GM12878 (cell line): ENCODE measurements at regions not wholly inside any gene's neighbourhood (a gene's known extent, or its start where the extent isn't known, plus 50 kb on each side); places are given as distances from the start of the nearest gene placed in this dataset.

Experiments used
- ATAC-seq: fragments of 200-7000 bp; cut with Tn5 transposase; 3 replicates; pipeline ENCODE4 v1.9.1; 2020; ENCODE audit warnings: mild to moderate bottlenecking, moderate library complexity
- BruUV-seq: library from RNA; stranded (reverse); fragments of 400-500 nt; replicated peaks from 2 replicates; lab custom pipeline; 2021; lab: Mats Ljungman, UMichigan
- CTCF ChIA-PET: fragments of 300-600 bp; sonication (Branson Sonifier 250); formaldehyde crosslinking; extraction: SDS; loops from one replicate; lab custom pipeline; 2021; ENCODE audit warnings: inconsistent platforms; lab: Yijun Ruan, JAX
- POLR2A ChIA-PET: fragments of 350-600 bp; formaldehyde crosslinking; extraction: SDS; loops from one replicate; lab custom pipeline; 2021; ENCODE audit warnings: inconsistent platforms; lab: Charles Lee
- RAD21 ChIA-PET: fragments of 300-600 bp; sonication (Branson Sonifier 250); formaldehyde crosslinking; loops from one replicate; lab custom pipeline; 2023; ENCODE audit warnings: antibody characterized with exemption; ENCODE audit not compliant: unreplicated experiment; lab: Charles Lee
- SMC1A ChIA-PET: fragments of 300-600 bp; sonication (Branson Sonifier 250); formaldehyde crosslinking; loops from one replicate; lab custom pipeline; 2023; ENCODE audit not compliant: unreplicated experiment, uncharacterized antibody; lab: Charles Lee
- DNase-seq: peaks from one replicate; pipeline ENCODE4 v3.0.0-alpha.2; 2011; ENCODE audit warnings: low read depth, low spot score
- FAIRE-seq: peaks from 3 replicates; lab custom pipeline; 2011; peaks lifted over from hg19 to GRCh38; lab: Jason Lieb, UNC
- H2AFZ ChIP-seq: 2 replicates; pipeline ENCODE4 v1.6.0; 2011; ENCODE audit warnings: low read depth, low read length, control low read depth; ENCODE audit not compliant: control insufficient read depth
- H3K27ac ChIP-seq: 2 replicates; pipeline ENCODE4 v1.5.1; 2011; ENCODE audit warnings: control low read depth; ENCODE audit not compliant: control insufficient read depth, insufficient read depth
- H3K27me3 ChIP-seq, 2 experiments: replicated peaks in 1 of 2; 2 replicates each; pipeline versions ENCODE4 v1.6.0 to v1.6.1; 2011; ENCODE audit warnings: low read length in 1 of 2; ENCODE audit not compliant: control insufficient read depth in 2 of 2, insufficient read depth in 2 of 2
- H3K36me3 ChIP-seq, 2 experiments: 2 replicates each; pipeline ENCODE4 v1.5.1; 2011; ENCODE audit warnings: low read length in 1 of 2; ENCODE audit not compliant: control insufficient read depth in 2 of 2, insufficient read depth in 2 of 2
- H3K4me1 ChIP-seq: 2 replicates; pipeline ENCODE4 v1.6.1; 2011; ENCODE audit warnings: mild to moderate bottlenecking, low read length, moderate library complexity, mixed read lengths; ENCODE audit not compliant: control insufficient read depth, insufficient read depth
- H3K4me2 ChIP-seq: 2 replicates; pipeline ENCODE4 v1.6.0; 2011; ENCODE audit warnings: control low read depth; ENCODE audit not compliant: control insufficient read depth, insufficient read depth
- H3K4me3 ChIP-seq: fragments of 200-600 bp; sonication (generic); 2 replicates; pipeline ENCODE4 v1.5.1; 2016
- H3K79me2 ChIP-seq: 2 replicates; pipeline ENCODE4 v1.6.0; 2011; ENCODE audit warnings: low read length; ENCODE audit not compliant: control insufficient read depth, insufficient read depth
- H3K9ac ChIP-seq: 2 replicates; pipeline ENCODE4 v1.8.0; 2011; ENCODE audit warnings: low read length, control low read depth, mixed read lengths; ENCODE audit not compliant: control insufficient read depth, insufficient read depth
- H3K9me3 ChIP-seq: replicated peaks from 3 replicates; pipeline ENCODE4 v1.5.1; 2011; ENCODE audit warnings: mild to moderate bottlenecking, low read length; ENCODE audit not compliant: control insufficient read depth, insufficient read depth
- H4K20me1 ChIP-seq: 2 replicates; pipeline ENCODE4 v1.6.0; 2011; ENCODE audit not compliant: control insufficient read depth, insufficient read depth
- ASH2L ChIP-seq: fragments of 300-600, 200-600 bp; sonication (generic); IDR thresholded peaks from 2 replicates; pipeline ENCODE4 v1.6.1; 2017; ENCODE audit warnings: low read depth, mild to moderate bottlenecking, borderline replicate concordance
- BRCA1 ChIP-seq: IDR thresholded peaks from 2 replicates; pipeline ENCODE4 v1.6.1; 2011; ENCODE audit warnings: low read depth, low read length, improper control_type of control experiment
- CTCF ChIP-seq, 3 experiments: IDR thresholded peaks in 2 of 3; conservative IDR thresholded peaks in 1 of 3; 2 replicates each; pipeline ENCODE4 v1.5.1; 2011; ENCODE audit warnings: low read depth in 3 of 3, low read length in 3 of 3, mild to moderate bottlenecking in 3 of 3, control low read depth in 2 of 3, moderate library complexity in 2 of 3, inconsistent platforms in 1 of 3, mixed read lengths in 1 of 3; ENCODE audit not compliant: control insufficient read depth in 2 of 3, insufficient read depth in 1 of 3; ENCODE audit errors: extremely low read depth in 1 of 3
- KLF5 ChIP-seq: fragments of 450-650 bp; IDR thresholded peaks from 2 replicates; pipeline ENCODE4 v1.6.1; 2014; ENCODE audit warnings: mild to moderate bottlenecking; ENCODE audit not compliant: partially characterized antibody
- NR2C2 ChIP-seq: IDR thresholded peaks from 2 replicates; pipeline ENCODE4 v1.6.1; 2011; ENCODE audit warnings: borderline replicate concordance, low read depth; ENCODE audit not compliant: control insufficient read depth, insufficient read length
- NRF1 ChIP-seq: conservative IDR thresholded peaks from 2 replicates; pipeline ENCODE4 v1.6.1; 2011; ENCODE audit warnings: mild to moderate bottlenecking, low read depth, low read length, improper control_type of control experiment
- POLR2A ChIP-seq: IDR thresholded peaks from 2 replicates; pipeline ENCODE4 v1.6.1; 2011; ENCODE audit warnings: low read depth, mild to moderate bottlenecking, low read length
- RAD51 ChIP-seq: fragments of 450-650 bp; IDR thresholded peaks from 2 replicates; pipeline ENCODE4 v1.6.1; 2016; ENCODE audit warnings: moderate library complexity, mild to moderate bottlenecking, inconsistent platforms
- RBBP5 ChIP-seq: fragments of 200-600 bp; sonication (generic); conservative IDR thresholded peaks from 2 replicates; pipeline ENCODE4 v1.6.1; 2016
- SREBF1 ChIP-seq: IDR thresholded peaks from 2 replicates; pipeline ENCODE4 v1.6.1; 2012; ENCODE audit warnings: mild to moderate bottlenecking, low read length
- SUPT20H ChIP-seq: IDR thresholded peaks from 2 replicates; pipeline ENCODE4 v1.6.1; 2011; ENCODE audit warnings: low read depth, mild to moderate bottlenecking, low read length, moderate library complexity, borderline replicate concordance; ENCODE audit not compliant: control insufficient read depth
- TBL1XR1 ChIP-seq: IDR thresholded peaks from 2 replicates; pipeline ENCODE4 v1.6.1; 2012; ENCODE audit warnings: low read depth, low read length, improper control_type of control experiment
- WRNIP1 ChIP-seq: IDR thresholded peaks from 2 replicates; pipeline ENCODE4 v1.6.1; 2011; ENCODE audit warnings: low read depth, low read length, improper control_type of control experiment, borderline replicate concordance
- ZBTB40 ChIP-seq: fragments of 450-650 bp; IDR thresholded peaks from 2 replicates; pipeline ENCODE4 v1.6.1; 2016; ENCODE audit warnings: mild to moderate bottlenecking, moderate library complexity, borderline replicate concordance
- ZNF592 ChIP-seq: fragments of 450-650 bp; IDR thresholded peaks from 2 replicates; pipeline ENCODE4 v1.6.1; 2017; ENCODE audit warnings: mild to moderate bottlenecking, moderate library complexity
- in situ Hi-C: fragments of 300-500 bp; cut with MboI; formaldehyde crosslinking; loops from 9 replicates; pipeline ENCODE4 v1.14.3; 2018; ENCODE audit warnings: mixed read lengths
- intact Hi-C: fragments of 100-400 bp; cut with micrococcal nuclease; formaldehyde crosslinking; loops from one replicate; pipeline ENCODE4 v1.14.2; 2022; ENCODE audit not compliant: unreplicated experiment

GRCh38 chr11:87628957-87629356 is 546.3 kb downstream of the RAB38 start:
- ATAC-seq (no peak), DNase-seq (no peak), FAIRE-seq (no peak)
- Histone ChIP-seq H4K20me1 (no peaks in the 10 kb centered on the region), H3K9me3 (no peaks in the 10 kb centered on the region), H3K79me2 (no peaks in the 10 kb centered on the region), H3K4me2 (no peak overlapping the region), H3K27me3 (no peaks in the 10 kb centered on the region), H3K4me3 (no peak overlapping the region), H3K9ac (no peak overlapping the region), H2AFZ (no peak overlapping the region), H3K27ac (no peak overlapping the region), H3K4me1 (no peaks in the 10 kb centered on the region), H3K36me3 (no peaks in the 10 kb centered on the region)
- ChIA-PET POLR2A (no interaction called here), CTCF (no interaction called here), SMC1A (no interaction called here), RAD21 (no interaction called here)
- BruUV-seq = no TSS peak
- intact Hi-C loops (no loop called here), in situ Hi-C loops (no loop called here)
- TF ChIP-seq POLR2A (no peak), RBBP5 (no peak), WRNIP1 (no peak), SREBF1 (no peak), TBL1XR1 (no peak), SUPT20H (no peak), ZNF592 (no peak), ASH2L (no peak), KLF5 (no peak), NRF1 (no peak), BRCA1 (no peak), RAD51 (no peak), CTCF (IDR thresholded peaks at IDR 0.05 in 2 of 3, conservative IDR thresholded peaks at IDR 0.05 in 1 of 3; ENCODE audit: control insufficient read depth in 2 of 3, extremely low read depth in 1 of 3, insufficient read depth in 1 of 3, low read depth in 3 of 3, low read length in 3 of 3) (no peak), ZBTB40 (no peak), NR2C2 (no peak)
